Muscle of arm (tissue), 1 donor: ENCODE measurements at regions not wholly inside any gene's neighbourhood (a gene's known extent, or its start where the extent isn't known, plus 50 kb on each side); places are given as distances from the start of the nearest gene placed in this dataset.

ENCODE experiments used
- DNase-seq: peaks from one replicate; pipeline ENCODE4 v3.0.0-alpha.2; 2013

DNA sequence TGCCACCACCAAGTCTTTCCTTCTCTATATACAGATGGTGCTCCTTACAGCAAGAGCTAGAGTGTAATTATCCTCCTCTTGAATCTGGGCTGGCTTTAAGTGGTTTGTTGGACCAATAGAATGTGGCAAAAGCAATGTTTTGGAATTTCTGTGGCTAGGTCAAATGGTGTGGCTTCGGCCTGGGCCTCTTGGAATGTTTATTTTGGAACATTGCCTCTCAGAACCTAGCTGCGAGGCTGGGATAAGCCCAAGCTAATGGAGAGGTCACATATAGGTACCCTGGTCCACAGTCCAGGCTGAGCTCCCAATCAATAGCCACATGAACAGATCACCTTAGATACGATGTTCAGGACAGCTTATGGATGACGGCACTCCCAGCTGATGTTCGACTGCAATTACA lies 556.7 kb downstream of the TYW1 start:
- no peak for DNase-seq

DNA sequence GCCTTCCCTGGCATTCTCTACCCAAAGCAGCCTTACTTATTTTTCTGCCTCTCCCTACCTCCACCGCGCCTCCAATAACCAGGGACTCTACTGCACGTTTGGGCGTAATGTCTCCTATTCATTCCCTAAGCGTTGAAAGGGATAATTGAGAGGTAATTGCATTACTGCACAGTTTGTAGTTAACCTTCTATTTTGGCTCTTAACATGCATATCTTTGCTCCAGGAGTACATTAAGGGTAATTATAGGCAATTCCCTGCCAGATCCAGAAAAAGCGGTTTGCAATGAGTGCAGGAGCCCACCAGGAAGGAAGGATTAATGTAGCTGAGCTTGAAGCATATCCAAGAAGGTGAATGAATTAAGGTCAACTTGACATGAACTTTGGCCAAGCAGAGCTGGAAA lies 558.4 kb downstream of the TYW1 start:
- DNase-seq, result no peak

- DNase-seq, result no peak
Measured at GRCh38 chr7:67564959-67565358, 568.3 kb downstream of the TYW1 start.

DNA sequence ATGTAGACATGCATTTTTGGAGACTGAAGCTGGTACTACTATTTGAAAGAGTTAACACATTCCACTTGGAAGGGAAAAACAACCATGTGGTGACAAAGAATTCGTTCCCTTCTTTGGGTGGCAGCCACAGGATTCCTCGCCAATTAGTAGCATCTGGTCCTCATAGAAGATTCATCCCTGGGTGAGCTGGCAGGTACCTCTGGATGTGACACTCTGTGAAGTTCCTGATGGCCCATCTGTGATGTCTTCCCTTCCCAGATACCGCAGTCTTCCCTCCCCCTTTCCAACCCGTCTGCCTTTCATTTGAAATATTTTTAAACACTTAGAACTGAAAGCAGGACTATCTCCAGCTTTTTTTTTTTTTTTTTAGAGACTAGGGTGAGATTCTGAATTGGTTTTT lies 569.5 kb downstream of the TYW1 start:
- no peak for DNase-seq

- no peak for DNase-seq
Measured at GRCh38 chr7:67571026-67571545, 574.5 kb downstream of the TYW1 start.

GRCh38 chr7:67573639-67574038 lies 577.0 kb downstream of the TYW1 start:
- DNase-seq, result no peak

- DNase-seq, result no peak
Measured at GRCh38 chr7:67588631-67589030, 592.0 kb downstream of the TYW1 start.

- no peak for DNase-seq
Measured at GRCh38 chr7:67589183-67589582, 592.5 kb downstream of the TYW1 start.

DNA sequence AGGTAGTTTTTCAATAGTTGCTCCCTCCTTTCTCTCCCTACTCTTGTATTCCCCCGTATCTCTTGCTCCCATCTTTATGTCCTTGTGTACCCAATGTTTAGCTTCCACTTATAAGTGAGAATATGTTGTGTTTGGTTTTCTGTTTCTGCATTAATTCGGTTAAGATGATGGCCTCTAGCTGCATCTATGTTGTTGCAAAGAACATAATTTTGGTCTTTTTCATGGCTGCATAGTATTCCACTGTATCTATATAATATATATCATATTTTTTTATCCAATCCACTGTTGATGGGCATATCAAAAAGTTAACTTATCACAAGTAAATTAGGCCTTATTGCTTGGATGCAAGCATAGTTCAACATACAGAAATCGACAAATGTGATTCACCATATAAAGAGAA lies 594.0 kb downstream of the TYW1 start:
- no peak for DNase-seq

- DNase-seq, result no peak
Measured at GRCh38 chr7:67593794-67594193, 597.2 kb downstream of the TYW1 start.

DNA sequence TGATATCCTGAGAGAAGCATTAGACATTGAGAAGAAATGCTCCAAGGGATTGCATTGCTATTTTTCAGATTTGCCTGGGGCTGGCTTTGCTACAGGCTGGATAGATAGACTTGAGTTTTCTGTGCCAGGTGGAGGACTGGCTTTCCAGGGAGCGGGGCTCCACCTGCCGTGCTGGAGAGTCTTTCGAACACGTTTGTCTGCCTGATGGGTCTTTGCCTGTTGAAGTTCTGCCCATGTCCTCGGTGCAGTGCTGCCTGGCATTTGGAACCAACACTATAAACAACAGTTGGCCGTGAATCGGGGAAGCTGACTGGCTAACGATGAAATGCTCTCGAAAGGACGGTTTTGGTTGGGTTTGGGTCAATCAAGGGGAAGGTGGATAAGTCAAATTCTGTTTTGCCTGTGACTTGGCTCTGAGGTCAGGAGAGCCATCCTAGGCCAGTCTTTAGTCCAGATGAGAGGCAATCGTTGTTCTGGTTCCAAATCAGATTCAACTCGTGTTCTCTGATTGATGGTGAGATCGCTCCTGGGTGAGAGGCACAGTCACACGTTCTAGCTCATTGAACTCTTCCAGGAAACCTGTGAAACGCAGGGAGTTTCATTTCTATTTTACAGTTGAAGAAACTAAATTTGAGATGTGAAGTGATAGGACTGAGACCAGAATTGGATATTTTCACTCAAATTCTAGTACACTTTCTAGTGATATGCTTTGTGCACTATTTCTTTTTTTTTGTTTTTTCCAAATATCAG lies 599.0 kb downstream of the TYW1 start:
- no peak for DNase-seq

DNA sequence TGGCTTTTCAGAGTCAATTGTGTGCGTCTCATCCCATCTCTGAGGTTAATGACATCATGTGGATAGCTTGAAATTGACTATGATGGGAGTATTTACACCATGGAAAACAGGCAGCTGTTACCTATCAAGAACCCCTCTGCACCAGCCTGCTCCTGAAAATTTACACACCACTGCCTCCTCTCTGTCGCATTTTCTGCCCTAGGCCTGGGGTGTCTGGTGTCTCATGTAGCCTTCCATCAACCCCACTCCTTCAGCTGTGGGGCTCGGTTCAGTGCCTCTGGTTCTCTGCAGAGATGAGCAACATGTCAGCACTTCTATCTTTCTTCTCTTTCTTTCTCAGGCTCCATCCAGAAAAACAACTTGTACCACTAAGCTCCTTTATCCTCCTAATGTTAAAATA lies 600.5 kb downstream of the TYW1 start:
- DNase-seq, result no peak

DNA sequence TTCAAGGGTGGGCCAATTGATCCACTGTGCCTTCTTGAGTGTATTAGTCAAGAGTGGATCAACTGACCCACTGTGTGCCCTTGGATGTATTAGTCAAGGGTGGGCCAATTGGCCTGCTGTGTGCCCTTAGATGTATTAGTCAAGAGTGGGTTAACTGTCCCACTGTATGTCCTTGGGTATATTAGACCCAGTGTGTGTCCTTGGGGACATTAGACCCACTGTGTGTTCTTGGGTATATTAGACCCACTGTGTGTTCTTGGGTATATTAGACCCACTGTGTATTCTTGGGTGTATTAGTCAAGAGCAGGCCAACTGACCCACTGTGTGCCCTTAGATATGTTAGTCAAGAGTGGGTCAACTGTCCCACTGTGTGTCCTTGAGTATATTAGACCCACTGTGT lies 601.8 kb downstream of the TYW1 start:
- no peak for DNase-seq

DNA sequence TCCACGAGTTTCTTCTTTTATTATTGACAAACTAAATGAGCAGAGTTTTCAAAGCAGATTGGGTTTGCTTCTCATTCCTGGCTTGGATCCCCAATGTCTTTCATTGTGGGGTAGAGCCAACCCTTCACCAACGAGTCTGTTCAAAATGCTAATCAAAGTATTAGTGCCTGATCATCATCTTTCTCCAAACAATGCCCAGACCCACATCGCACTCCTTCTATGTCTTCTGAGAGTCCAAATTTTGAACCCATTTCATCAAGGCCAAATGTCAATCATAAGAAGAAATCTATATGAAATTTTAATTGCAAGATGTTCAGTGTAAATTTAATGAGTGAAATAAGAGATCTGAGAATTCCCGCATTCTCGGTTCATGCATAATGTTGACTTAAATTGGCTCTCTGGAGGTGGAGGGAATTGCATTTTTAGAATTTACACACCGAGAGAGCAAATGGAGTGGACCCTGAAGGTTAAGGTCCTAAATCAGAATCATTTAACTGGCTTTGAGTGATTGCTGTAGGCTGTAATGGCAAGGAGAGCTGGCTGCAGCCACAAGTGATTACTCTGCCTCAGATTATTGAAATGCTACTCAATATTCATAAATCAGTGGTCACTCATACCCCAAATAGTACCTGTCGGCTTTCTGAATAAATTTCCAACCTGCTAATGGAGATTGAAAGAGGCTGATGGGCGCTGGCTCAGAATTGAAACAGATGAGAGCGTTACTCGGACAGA lies 602.9 kb downstream of the TYW1 start:
- no peak for DNase-seq

DNA sequence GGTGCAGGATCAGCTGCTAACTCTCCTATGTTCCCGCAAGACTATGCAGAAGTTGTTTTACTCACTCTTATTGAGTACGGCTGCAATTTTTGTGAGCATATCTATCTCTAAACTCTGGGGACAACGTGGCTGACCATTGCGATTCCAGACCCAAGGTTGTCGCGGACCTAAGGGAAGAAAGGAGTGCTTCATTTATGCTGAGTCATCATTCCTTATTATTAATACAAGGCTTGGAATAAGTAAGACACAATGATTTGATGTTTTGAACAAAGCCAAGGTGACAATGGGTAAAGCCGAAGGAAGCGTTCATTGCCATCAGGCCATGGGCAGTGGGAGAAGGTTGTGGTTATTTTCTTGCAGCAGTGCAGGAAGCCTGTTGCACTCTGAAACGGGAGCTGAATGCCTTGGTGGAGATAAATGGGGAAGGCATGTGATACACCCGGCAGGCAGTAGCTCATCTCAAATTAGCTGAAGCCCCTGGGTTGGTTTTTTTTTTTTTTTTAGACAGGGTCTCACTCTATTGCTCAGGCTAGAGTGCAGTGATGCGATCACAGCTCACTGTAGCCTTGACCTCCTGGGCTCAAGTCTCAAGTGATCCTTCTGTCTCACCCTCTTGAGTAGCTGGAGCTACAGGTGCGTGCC lies 605.7 kb downstream of the TYW1 start:
- no peak for DNase-seq

- no peak for DNase-seq
Measured at GRCh38 chr7:67604461-67605386, 608.1 kb downstream of the TYW1 start.

DNA sequence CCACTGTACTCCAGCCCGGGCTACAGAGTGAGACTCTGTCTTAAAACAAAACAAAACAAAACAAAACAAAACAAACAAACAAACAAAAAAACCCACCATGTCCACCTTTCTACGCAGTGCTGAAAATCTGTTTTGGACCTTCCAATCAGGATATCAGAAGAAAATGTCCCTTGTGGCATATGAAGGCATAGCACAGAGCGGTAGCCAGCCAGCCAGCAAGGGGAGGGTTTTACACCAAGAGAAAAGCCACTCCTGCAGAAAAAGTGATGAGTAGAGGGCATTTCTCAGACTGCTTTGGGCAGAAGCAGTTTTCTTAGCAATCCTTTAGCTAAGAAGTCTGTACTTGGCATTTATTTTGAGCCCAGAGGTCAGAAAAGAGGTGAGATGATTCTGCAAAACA lies 612.2 kb downstream of the TYW1 start:
- DNase-seq, result no peak

GRCh38 chr7:67610897-67611296 lies 614.3 kb downstream of the TYW1 start:
- DNase-seq, result no peak

GRCh38 chr7:67614843-67615242 lies 618.2 kb downstream of the TYW1 start:
- DNase-seq, result no peak

DNA sequence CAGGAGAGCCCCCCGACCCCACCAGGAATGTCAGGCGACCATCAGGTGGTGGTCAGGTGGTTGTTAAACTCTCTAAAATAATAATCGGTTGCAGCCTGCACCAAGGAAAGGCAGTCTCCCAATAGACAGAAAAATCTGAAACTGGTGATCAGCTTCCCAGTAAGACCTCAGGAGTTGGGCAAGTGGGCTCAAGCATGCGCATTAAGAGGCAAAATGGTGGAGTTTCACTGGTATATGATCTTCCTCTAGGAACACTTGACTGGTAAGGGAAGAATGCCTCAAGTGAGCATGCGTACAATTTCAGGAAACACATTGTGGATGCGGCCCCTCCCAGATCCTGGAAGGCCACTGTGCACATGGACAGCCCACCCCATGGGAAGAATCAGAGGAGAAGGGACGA lies 619.9 kb downstream of the TYW1 start:
- no peak for DNase-seq

- DNase-seq, result no peak
Measured at GRCh38 chr7:67618556-67619162, 622.0 kb downstream of the TYW1 start.
